Fibroblast of pulmonary artery (primary cell): ENCODE measurements at regions not wholly inside any gene's neighbourhood (a gene's known extent, or its start where the extent isn't known, plus 50 kb on each side); places are given as distances from the start of the nearest gene placed in this dataset.

Experiments used
- DNase-seq: peaks from one replicate; pipeline ENCODE4 v3.0.0-alpha.2; 2010; ENCODE audit warnings: low read depth
- H3K4me3 ChIP-seq: replicated peaks from 2 replicates; pipeline ENCODE4 v1.5.1; 2011; ENCODE audit warnings: low read depth, mild to moderate bottlenecking, control low read depth, low read length, moderate library complexity
- TF ChIP-seq, protein P1 (sequence below): IDR thresholded peaks from 2 replicates; pipeline ENCODE4 v1.5.1; 2011; ENCODE audit warnings: mild to moderate bottlenecking, control low read depth, low read length, inconsistent platforms; ENCODE audit errors: missing control alignments

GRCh38 chr2:121890041-121890440 lies 134.6 kb downstream of the TSN start:
- no peak overlapping the region for H3K4me3 ChIP-seq
- DNase-seq, result no peak

DNA sequence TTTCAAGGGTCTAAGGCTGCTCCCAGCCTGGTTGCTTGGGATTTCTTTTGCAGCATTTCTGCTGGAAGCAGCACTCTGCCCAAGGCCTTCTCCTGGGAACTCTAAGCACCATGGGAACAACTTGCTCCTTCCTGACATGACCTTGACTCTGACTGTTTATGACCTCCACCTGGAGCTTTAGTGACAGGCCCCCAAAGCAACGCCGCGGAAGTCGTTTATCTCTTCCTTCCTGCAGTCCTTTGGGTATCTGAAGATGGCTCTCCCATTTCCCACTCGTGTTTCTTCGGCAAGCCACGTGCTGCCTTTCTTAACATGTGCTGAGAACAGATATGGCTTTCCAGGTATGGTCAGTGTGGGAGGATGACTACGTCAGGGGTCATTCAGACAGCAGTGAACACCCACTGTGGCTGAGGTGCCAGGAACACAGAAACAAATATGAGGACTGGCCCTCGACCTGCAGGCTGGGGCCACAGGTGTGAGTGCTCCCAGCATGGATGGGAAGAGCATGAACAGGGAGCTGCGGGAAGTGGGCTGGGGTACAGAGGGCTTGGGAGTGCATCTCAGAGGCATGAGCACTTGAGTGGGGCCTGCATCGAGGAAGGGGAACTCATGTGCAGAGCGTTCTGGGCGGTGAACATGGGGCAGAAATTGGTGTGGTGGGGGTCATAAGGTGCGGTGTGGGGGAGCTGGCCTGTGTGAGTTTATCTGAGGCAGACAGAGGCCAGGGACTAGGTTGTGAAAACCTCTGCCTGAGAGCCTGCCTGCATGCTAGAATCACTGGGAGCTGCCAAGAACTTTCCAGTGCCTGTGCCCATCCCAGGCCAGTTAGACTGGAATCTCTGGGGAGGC lies 140.5 kb downstream of the TSN start:
- DNase-seq, result no peak
- TF ChIP-seq, protein P1, sequence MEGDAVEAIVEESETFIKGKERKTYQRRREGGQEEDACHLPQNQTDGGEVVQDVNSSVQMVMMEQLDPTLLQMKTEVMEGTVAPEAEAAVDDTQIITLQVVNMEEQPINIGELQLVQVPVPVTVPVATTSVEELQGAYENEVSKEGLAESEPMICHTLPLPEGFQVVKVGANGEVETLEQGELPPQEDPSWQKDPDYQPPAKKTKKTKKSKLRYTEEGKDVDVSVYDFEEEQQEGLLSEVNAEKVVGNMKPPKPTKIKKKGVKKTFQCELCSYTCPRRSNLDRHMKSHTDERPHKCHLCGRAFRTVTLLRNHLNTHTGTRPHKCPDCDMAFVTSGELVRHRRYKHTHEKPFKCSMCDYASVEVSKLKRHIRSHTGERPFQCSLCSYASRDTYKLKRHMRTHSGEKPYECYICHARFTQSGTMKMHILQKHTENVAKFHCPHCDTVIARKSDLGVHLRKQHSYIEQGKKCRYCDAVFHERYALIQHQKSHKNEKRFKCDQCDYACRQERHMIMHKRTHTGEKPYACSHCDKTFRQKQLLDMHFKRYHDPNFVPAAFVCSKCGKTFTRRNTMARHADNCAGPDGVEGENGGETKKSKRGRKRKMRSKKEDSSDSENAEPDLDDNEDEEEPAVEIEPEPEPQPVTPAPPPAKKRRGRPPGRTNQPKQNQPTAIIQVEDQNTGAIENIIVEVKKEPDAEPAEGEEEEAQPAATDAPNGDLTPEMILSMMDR, result no peak
- no peak overlapping the region for H3K4me3 ChIP-seq

More at GRCh38 chr2:121890041-121890440, 134.6 kb downstream of the TSN start:
- TF ChIP-seq, protein P1, result no peak

GRCh38 chr2:121897335-121897970 lies 142.0 kb downstream of the TSN start:
- H3K4me3 ChIP-seq, result no peak overlapping the region
- TF ChIP-seq, protein P1, result peak; percentile 61
- DNase-seq, result peak; percentile 57

DNA sequence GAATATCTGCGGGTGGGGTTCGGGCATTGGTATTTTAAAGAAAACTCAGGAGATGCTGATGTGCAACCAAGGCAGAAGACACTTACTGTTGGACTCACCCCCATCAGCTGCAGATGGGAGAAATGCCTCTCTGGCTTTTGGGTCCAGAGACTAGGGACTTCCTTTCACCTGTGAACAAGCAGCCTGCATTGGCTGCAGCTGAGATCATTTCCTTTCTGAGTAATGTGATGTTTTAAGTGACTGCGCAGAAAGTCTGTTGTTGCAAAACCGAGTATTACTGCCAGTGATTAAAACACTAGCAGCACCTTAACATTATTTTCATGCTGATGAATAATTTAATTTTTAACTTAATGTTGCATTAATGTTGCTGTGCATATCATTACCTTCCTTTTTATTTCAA lies 143.0 kb downstream of the TSN start:
- TF ChIP-seq, protein P1, result no peak
- DNase-seq, result peak; percentile 75
- no peak overlapping the region for H3K4me3 ChIP-seq

- TF ChIP-seq, protein P1, result no peak
- no peak for DNase-seq
- no peak overlapping the region for H3K4me3 ChIP-seq
Measured at GRCh38 chr2:121900391-121900790, 144.9 kb downstream of the TSN start.

DNA sequence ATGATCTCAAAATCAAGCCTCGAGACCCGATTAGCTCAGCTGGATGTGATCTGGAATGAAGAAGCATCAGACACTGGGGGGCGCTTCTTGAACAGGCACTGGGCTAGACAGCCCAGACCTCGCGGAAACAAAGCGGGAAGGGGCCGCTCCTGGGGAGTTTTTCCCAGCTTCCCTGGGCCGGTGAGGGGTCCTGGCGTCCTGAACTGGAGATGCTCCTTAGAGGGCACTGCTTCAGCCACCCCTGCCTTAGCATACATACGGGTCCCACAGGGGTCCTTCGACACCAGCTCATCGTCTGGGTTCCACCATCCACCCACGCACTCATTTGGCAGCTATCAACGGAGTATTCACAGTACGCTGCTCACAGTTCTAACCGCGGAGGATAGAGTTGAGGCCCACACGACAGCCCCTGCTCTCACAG lies 146.7 kb downstream of the TSN start:
- H3K4me3 ChIP-seq, result peak overlapping the region; percentile 42
- DNase-seq, result peak; percentile 54
- TF ChIP-seq, protein P1, result peak; percentile 31

GRCh38 chr2:121902616-121903015 lies 147.2 kb downstream of the TSN start:
- TF ChIP-seq, protein P1, result no peak
- H3K4me3 ChIP-seq, result peak overlapping the region; percentile 42
- no peak for DNase-seq
